Upper lobe of left lung (tissue), 6 donors: ENCODE measurements at regions not wholly inside any gene's neighbourhood (a gene's known extent, or its start where the extent isn't known, plus 50 kb on each side); places are given as distances from the start of the nearest gene placed in this dataset.

Experiments
- ATAC-seq, 2 donors: fragments of 200-7000 bp; cut with Tn5 transposase; one replicate each; pipeline ENCODE4 v1.9.1; 2022; ENCODE audit warnings: mild to moderate bottlenecking in 2 of 2, moderate library complexity in 2 of 2; ENCODE audit not compliant: low FRiP score in 2 of 2
- DNase-seq, 2 donors: peaks; one replicate each; pipeline ENCODE4 v3.0.0-alpha.2; 2019 to 2020
- H3K27ac ChIP-seq, 4 donors: fragments of 200-600 bp; sonication (generic); one replicate each; pipeline ENCODE4 v1.5.1; 2016 to 2019
- H3K27me3 ChIP-seq, 4 donors: fragments of 200-600 bp; sonication (generic); one replicate each; pipeline ENCODE4 v1.5.1; 2017 to 2019
- H3K36me3 ChIP-seq, 4 donors: fragments of 200-600 bp; sonication (generic); one replicate each; pipeline ENCODE4 v1.5.1; 2016 to 2019
- H3K4me1 ChIP-seq, 4 donors: fragments of 200-600 bp; sonication (generic); one replicate each; pipeline ENCODE4 v1.5.1; 2018 to 2019
- H3K4me3 ChIP-seq, 4 donors: fragments of 200-600 bp; sonication (generic); one replicate each; pipeline ENCODE4 v1.5.1; 2017 to 2019; ENCODE audit warnings: mild to moderate bottlenecking in 2 of 4, moderate library complexity in 1 of 4
- H3K9me3 ChIP-seq, 4 donors: fragments of 200-600 bp; sonication (generic); one replicate each; pipeline ENCODE4 v1.5.1; 2018 to 2019
- CTCF ChIP-seq, 6 experiments: fragments of 450-650 bp in 4 of 6; fragments of 200-600 bp in 2 of 6; sonication (generic) in 2 of 6; IDR thresholded peaks; one replicate each; pipeline ENCODE4 v1.5.1; 2016 to 2019; ENCODE audit warnings: antibody characterized with exemption in 6 of 6
- EP300 ChIP-seq, 4 donors: sonication (generic); formaldehyde crosslinking; IDR thresholded peaks; one replicate each; pipeline ENCODE4 v1.5.1; 2017; ENCODE audit warnings: antibody characterized with exemption in 4 of 4, control low read depth in 2 of 4
- POLR2A ChIP-seq, 4 donors: fragments of 450-650 bp; IDR thresholded peaks; one replicate each; pipeline ENCODE4 v1.5.1; 2016 to 2017; ENCODE audit warnings: antibody characterized with exemption in 4 of 4, mild to moderate bottlenecking in 2 of 4
- POLR2AphosphoS5 ChIP-seq, 2 donors: sonication (generic); formaldehyde crosslinking; IDR thresholded peaks; one replicate each; pipeline ENCODE4 v1.5.1; 2017; ENCODE audit warnings: antibody characterized with exemption in 2 of 2
- WGBS, 2 donors: methylation state at CpG; one replicate each; pipeline ENCODE4 v1.1.5; 2017 to 2018; 5-methylcytosine and 5-hydroxymethylcytosine counted together
- donor health status: DM: no; HTN: no; CAD: no; lungs with moderate emphysema.
- donor health status: DM: no; HTN: yes; CAD: no; lungs with severe emphysema.

GRCh38 chr1:79530476-79530875 lies 523.9 kb upstream of the ADGRL4 start:
- ATAC-seq = no peak

GRCh38 chr1:79530055-79530454 lies 523.5 kb upstream of the ADGRL4 start:
- H3K36me3 ChIP-seq = no peaks in the 10 kb centered on the region
- no peaks in the 10 kb centered on the region for H3K27me3 ChIP-seq
- no peak overlapping the region for H3K4me3 ChIP-seq
- H3K9me3 ChIP-seq = no peaks in the 10 kb centered on the region
- no peak for DNase-seq
- no peak for TF ChIP-seq POLR2AphosphoS5 (IDR thresholded peaks at IDR 0.05)
- TF ChIP-seq POLR2A (IDR thresholded peaks at IDR 0.05) = no peak
- TF ChIP-seq EP300 (IDR thresholded peaks at IDR 0.05) = no peak
- TF ChIP-seq CTCF (IDR thresholded peaks at IDR 0.05) = no peak
- H3K27ac ChIP-seq = no peak overlapping the region
- no peak for ATAC-seq
- no peaks in the 10 kb centered on the region for H3K4me1 ChIP-seq
- WGBS, 2 donors = 84 to 88% methylated on average over 2 of the region's 2 CpGs

More at GRCh38 chr1:79530476-79530875, 523.9 kb upstream of the ADGRL4 start:
- Histone ChIP-seq H3K4me1 (no peaks in the 10 kb centered on the region), H3K36me3 (no peaks in the 10 kb centered on the region), H3K9me3 (no peaks in the 10 kb centered on the region), H3K27me3 (no peaks in the 10 kb centered on the region), H3K27ac (no peak overlapping the region), H3K4me3 (no peak overlapping the region)
- DNase-seq = no peak
- WGBS, 2 donors = 83 to 84% methylated on average over 2 of the region's 2 CpGs
- TF ChIP-seq CTCF (IDR thresholded peaks at IDR 0.05) = no peak
- no peak for TF ChIP-seq POLR2AphosphoS5 (IDR thresholded peaks at IDR 0.05)
- no peak for TF ChIP-seq EP300 (IDR thresholded peaks at IDR 0.05)
- no peak for TF ChIP-seq POLR2A (IDR thresholded peaks at IDR 0.05)

GRCh38 chr1:79524126-79524525 lies 517.6 kb upstream of the ADGRL4 start:
- no peaks in the 10 kb centered on the region for H3K4me1 ChIP-seq
- H3K9me3 ChIP-seq = peaks cover 0 to 3% (median 0%) of the 10 kb centered on the region in 4 donors
- no peak overlapping the region for H3K27ac ChIP-seq
- TF ChIP-seq CTCF (IDR thresholded peaks at IDR 0.05) (no peak), EP300 (IDR thresholded peaks at IDR 0.05) (no peak), POLR2A (IDR thresholded peaks at IDR 0.05) (no peak), POLR2AphosphoS5 (IDR thresholded peaks at IDR 0.05) (no peak)
- ATAC-seq (no peak), DNase-seq (no peak)
- H3K4me3 ChIP-seq = no peak overlapping the region
- 81 to 88% methylated on average over 1 of the region's 1 CpG for WGBS, 2 donors
- no peaks in the 10 kb centered on the region for H3K36me3 ChIP-seq
- no peaks in the 10 kb centered on the region for H3K27me3 ChIP-seq

- ATAC-seq (no peak), DNase-seq (no peak)
- TF ChIP-seq EP300 (IDR thresholded peaks at IDR 0.05) = no peak
- no peak for TF ChIP-seq POLR2A (IDR thresholded peaks at IDR 0.05)
- TF ChIP-seq POLR2AphosphoS5 (IDR thresholded peaks at IDR 0.05) = no peak
- no peak for TF ChIP-seq CTCF (IDR thresholded peaks at IDR 0.05)
- Histone ChIP-seq H3K27me3 (no peaks in the 10 kb centered on the region), H3K4me3 (no peak overlapping the region), H3K36me3 (no peaks in the 10 kb centered on the region), H3K9me3 (peaks cover 0 to 3% (median 0%) of the 10 kb centered on the region in 4 donors), H3K4me1 (no peaks in the 10 kb centered on the region), H3K27ac (no peak overlapping the region)
- 78% methylated on average over 4 of the region's 4 CpGs for WGBS, 2 donors
Observed at GRCh38 chr1:79519084-79519760, 512.7 kb upstream of the ADGRL4 start.
